NCI-H2107 (cell line): ENCODE measurements at regions not wholly inside any gene's neighbourhood (a gene's known extent, or its start where the extent isn't known, plus 50 kb on each side); places are given as distances from the start of the nearest gene placed in this dataset.
"Not testable (repeated sequence)": the region's sequence is repeated elsewhere in the genome, so short reads cannot be mapped to it uniquely, and the experiment has no call there.

Experiments
- DNase-seq: peaks from one replicate; lab custom pipeline; 2025; lab: John Stamatoyannopoulos, UW

DNA sequence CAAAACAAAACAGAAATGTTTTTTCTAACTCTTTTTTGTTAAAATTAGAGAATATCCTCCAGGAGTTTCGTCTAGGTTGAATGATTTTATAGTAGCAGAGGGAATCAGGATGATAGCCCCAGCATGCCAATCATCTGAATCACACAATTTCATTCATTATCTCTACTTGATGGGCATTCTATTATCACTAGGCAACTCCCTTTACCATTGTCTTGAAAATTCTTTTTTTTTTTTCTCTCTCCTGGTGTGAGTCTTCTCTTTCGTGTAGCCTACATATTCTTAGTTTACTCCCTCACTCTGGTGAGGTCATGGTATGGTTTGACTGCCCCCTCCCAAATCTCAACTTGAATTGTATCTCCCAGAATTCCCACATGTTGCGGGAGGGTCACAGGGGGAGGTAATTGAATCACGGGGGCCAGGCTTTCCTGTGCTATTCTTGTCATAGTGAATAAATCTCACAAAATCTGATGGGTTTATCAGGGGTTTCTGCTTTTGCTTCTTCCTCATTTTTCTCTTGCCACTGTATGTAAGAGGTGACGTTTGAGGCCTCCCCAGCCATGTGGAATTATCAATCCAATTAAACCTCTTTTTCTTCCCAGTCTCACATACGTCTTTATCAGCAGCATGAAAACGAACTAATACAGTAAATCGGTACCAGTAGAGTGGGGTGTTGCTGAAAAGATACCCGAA is 105.0 kb downstream of the OTUD1 start:
- no peak for DNase-seq

DNA sequence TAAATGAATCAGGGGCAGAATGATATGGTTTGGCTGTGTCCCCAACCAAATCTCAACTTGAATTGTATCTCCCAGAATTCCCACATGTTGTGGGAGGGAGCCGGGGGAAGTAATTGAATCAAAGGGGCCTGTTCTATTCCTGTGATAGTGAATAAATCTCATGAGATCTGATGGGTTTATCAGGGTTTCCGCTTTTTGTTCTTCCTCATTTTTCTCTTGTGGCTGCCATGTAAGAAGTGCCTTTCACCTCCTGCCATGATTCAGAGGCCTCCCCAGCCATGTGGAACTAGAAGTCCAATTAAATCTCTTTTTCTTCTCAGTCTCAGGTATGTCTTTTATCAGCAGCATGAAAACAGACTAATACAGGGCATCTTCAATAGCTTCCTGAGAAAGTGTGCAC is 107.0 kb downstream of the OTUD1 start:
- not testable (repeated sequence) for DNase-seq

DNA sequence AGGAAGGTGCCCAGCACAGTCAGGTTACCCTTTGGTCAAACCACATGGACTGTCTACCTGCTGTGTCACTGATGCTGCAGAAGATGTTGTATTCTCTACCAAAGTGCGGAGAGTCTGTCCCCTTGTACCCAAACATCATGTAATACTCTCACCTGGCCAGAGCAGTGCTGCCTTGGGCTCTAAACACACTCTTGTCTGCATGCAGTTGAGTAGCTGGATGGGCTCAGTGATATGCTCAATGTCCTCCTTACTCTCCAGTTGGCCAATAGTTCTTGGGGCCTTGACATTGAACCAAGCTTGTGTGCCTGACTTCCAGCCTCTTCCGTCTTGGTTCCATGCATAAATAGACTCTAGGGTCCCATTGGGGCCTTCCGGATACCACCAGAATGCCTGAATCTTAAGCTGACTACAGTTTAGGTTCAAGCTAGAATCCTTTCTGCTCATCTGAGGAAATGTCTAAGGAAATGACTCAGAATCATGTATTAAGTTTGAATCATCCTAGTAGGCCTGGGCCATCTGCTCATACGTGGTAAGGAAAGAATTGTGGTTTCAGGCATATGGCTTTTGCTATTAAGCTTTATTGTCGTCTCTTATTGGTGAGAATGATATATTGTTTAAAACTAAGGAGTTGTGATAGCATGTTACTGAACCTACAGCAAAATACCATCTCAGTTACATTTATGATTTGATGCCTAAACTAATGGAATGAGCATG is 118.0 kb downstream of the OTUD1 start:
- DNase-seq, result no peak

DNA sequence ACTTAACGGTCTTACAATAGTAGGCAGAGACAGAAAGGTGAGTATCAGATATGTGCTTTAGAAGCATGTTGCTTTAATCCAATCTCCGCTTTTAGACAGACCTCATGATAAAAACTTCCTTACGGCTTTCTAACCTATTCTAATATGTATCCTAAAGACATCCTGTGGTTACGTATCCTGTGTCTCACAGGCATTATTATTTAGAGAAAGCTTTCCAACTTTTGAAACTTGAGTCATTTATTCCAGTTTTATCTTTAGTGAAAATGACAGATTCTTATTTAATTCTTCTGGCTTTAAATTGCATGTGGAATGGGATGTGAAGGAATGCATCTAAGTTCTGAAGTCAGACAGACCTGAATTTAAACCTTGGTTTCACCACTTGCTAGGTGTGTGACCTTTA is 118.9 kb downstream of the OTUD1 start:
- no peak for DNase-seq

DNA sequence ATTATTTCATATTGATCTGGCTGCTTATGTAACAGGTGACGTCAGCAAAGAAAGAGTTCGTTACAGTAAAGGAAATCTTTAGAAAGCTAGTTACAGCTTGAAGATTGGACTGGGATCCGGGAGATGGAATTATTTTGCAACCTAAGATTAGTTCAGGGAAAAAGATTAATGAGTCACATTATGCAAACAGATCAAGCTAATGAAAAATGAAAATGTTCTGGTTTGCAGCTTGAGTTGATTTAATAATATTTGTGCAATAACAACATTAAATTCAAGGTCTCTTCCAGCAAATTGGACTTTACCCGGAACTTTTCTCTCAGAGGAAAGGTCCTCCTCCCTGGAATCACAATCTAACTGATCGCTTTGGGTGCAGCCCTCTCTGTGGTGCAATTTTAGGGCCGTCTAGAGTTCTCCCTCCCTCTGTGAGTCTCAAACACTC is 119.5 kb downstream of the OTUD1 start:
- DNase-seq, result no peak

DNA sequence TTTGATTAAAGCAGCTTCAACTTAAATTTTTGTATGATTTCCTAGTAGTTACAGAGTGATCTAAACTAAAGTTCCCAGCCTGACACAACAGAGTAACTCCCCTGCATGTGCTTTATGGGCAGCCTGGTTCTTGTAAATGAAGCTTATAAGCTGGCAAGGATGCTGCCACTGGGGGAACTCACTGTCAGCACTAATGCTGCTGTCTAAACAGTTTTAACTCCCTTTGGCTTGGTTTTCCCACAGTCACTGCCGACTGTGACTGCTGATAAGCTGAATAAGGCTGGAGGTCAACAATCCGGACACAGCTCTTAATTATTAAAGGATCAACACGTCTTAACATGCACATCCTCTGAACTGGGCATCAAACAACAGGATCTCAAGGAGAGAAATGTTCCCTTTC is 130.1 kb downstream of the OTUD1 start:
- DNase-seq, result no peak

DNA sequence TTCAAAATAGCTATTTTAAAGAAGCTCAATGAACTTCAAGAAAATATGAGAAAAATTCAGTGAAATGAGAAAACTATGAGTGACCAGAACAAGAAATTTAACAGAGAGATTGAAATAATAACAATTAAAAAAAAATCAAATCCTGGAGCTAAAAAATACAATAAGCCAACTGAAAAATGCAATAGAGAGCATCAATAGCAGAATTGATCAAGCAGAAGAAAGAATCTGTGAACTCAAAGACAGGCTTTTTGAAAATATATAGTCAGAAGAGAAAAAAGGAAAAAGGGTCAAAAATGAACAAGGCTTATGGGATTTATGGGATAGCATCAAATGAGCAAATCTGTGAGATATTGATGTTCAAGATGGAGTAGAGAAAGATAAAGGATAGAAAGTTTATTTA is 133.0 kb downstream of the OTUD1 start:
- DNase-seq, result no peak

DNA sequence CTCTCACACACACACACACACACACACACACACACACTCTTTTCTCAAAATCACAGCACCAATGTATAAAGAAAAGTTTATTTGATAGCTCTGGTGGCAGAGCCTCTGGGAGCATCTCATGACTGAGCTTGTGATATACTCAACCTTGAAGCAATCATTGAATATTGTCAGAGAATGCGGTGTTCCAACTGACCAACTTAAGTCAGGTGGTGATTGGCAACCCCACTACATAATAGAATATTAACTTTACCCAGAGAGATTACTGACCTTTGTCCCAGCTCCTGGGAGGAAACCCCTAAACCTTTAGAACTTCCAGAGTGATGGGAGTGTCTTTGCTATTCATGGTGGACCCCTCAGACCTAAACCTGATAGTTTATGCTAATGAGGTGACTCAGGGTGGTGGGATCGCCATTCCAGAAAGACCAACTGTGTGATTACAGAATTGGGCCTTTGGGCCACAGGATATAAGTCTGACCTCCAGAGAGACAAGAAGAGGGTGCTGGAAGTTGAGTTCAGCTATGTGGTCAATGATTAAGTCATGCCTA is 143.1 kb downstream of the OTUD1 start:
- DNase-seq, result no peak

GRCh38 chr10:23584396-23584795 is 145.5 kb downstream of the OTUD1 start:
- no peak for DNase-seq

DNA sequence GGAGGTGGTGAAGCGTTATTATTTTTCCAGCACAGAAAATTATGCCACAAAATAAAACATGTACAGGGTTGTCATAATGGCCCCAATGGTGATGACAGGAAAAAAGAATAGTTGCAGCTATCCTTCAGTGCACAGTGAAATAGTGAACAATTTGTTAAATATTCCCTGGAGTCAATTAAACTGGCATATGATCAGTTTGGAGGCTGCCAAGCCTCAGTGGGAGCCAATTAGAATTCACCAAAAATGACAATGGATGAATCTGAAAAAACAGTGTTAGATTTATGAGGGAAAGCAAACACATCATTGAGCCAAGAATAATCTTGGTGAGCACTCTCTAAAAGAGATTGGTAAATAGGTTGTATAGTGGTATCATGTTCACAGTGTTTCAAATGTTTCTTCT is 146.3 kb downstream of the OTUD1 start:
- DNase-seq, result no peak

- DNase-seq, result no peak
Measured at GRCh38 chr10:23585666-23586065, 146.8 kb downstream of the OTUD1 start.

- not testable (repeated sequence) for DNase-seq
Measured at GRCh38 chr10:23595278-23595677, 156.4 kb downstream of the OTUD1 start.

DNA sequence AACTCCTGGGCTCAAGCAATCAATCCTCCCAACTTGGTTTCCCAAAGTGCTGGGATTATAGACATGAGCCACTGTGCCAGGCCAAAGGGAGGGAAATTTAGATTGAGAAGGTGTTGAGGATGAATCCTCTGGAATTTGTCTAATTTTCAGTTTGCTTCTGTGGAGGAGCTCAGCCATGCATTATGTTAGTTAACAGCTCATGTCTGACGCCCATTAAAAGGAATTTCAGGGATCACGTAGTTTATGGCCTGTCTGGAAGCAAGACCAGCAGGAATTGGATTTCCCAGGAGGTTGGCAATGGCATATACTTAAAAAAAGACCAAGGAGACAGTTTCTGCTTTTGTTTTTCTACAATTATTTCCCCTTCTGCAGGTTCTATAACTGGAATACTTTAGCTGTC is 165.7 kb downstream of the OTUD1 start:
- no peak for DNase-seq

GRCh38 chr10:23606456-23606855 is 167.6 kb downstream of the OTUD1 start:
- DNase-seq, result no peak

- DNase-seq, result no peak
Measured at GRCh38 chr10:23608926-23609325, 170.1 kb downstream of the OTUD1 start.

GRCh38 chr10:23610626-23611307 is 171.9 kb downstream of the OTUD1 start:
- DNase-seq, result no peak

GRCh38 chr10:23611308-23612029 is 172.6 kb downstream of the OTUD1 start:
- no peak for DNase-seq

- DNase-seq, result no peak
Measured at GRCh38 chr10:23613900-23614299, 175.0 kb downstream of the OTUD1 start.

DNA sequence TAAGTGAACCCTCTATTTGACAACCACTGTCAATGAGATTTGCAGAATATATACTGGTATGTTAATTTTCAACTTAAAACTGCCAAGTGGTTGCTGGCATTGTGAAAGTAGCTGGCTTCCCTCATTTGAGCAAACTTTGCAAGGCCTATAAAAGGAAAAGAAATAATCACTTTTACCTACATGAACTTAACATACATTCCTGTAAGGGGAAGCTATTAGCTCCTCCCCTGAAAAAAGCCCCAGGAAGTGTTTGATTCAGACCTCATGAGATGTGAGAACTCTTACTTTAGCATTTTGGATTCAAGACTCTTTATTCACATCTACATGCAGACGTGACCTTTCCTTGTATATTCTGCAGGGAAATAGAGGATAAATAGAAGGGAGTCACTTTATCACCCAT is 175.6 kb downstream of the OTUD1 start:
- no peak for DNase-seq

- no peak for DNase-seq
Measured at GRCh38 chr10:23630376-23630775, 191.5 kb downstream of the OTUD1 start.

DNA sequence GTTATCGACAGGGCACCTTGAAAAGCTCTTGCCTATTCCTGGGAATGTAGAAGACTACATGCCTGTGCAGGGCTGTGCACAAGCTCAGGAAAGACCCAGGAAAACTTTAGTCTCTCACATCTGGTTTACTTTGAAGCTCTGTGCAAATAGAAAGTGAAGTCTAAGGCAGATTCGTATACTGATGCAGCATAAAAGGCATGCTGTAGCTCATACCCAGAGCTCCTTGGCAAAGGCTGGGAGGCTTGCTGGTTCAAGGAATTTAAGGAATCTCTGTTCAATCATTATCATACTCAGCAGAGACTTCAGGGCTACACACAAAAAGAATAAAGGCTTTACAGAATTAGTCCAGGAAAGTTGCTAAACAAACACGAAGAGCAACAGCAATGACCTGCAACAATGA is 192.0 kb downstream of the OTUD1 start:
- no peak for DNase-seq

- DNase-seq, result no peak
Measured at GRCh38 chr10:23643111-23643780, 204.4 kb downstream of the OTUD1 start.
